ENCODE measurements at regions not wholly inside any gene's neighbourhood (a gene's known extent, or its start where the extent isn't known, plus 50 kb on each side); places are given as distances from the start of the nearest gene placed in this dataset.

DNA sequence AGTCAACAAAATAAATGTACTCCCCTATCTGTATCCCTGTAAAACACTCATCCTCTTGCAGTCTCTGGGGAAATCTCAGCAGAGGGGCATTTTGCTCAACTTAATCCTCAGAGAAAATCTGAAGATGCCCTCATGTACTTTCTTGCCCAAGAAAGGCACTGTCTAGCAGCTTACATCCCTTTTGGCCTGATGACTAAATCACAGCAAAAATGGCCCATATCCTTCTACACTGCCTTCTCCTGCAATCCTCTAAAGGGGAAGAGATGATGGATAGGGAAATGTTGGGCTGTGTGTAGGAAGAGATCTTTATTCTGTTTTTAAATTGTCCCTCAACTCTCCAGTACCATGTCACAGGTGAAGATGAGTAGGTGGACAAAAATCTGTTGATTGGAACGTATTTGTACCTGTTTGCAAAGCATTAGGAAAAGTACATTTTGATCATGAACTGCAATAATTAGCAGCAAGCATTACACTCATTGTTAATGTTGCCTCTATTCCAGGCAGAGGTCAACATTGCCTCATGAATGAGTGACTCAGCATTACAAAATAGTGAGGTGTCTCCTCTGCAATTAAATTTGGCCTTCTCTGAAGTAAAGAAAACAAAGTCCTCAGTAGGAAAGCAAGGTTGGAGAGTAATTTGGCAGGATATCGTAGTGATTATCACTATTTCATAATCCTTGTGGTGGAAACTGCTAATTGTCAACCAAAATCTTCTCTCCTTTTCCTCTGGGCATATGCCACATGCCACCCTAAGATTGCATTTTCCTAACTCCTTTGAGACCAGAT, 172.4 kb upstream of the CAND1 start:
- TF ChIP-seq, protein P1, sequence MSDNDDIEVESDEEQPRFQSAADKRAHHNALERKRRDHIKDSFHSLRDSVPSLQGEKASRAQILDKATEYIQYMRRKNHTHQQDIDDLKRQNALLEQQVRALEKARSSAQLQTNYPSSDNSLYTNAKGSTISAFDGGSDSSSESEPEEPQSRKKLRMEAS (IDR thresholded peaks at IDR 0.05; ENCODE audit: insufficient read depth, insufficient read length) = no peak
- TF ChIP-seq POLR2A (IDR thresholded peaks at IDR 0.05; ENCODE audit: low read depth, low read length) (no peak), FOS (IDR thresholded peaks at IDR 0.05; ENCODE audit: borderline replicate concordance, insufficient read depth, low read length) (no peak), JUN (IDR thresholded peaks at IDR 0.05; ENCODE audit: borderline replicate concordance, insufficient read depth, insufficient read length, low read depth) (no peak), EZH2 (IDR thresholded peaks at IDR 0.05; ENCODE audit: borderline replicate concordance, low read depth, low read length, severe bottlenecking) (no peak)
- TF ChIP-seq, protein P2, sequence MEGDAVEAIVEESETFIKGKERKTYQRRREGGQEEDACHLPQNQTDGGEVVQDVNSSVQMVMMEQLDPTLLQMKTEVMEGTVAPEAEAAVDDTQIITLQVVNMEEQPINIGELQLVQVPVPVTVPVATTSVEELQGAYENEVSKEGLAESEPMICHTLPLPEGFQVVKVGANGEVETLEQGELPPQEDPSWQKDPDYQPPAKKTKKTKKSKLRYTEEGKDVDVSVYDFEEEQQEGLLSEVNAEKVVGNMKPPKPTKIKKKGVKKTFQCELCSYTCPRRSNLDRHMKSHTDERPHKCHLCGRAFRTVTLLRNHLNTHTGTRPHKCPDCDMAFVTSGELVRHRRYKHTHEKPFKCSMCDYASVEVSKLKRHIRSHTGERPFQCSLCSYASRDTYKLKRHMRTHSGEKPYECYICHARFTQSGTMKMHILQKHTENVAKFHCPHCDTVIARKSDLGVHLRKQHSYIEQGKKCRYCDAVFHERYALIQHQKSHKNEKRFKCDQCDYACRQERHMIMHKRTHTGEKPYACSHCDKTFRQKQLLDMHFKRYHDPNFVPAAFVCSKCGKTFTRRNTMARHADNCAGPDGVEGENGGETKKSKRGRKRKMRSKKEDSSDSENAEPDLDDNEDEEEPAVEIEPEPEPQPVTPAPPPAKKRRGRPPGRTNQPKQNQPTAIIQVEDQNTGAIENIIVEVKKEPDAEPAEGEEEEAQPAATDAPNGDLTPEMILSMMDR (IDR thresholded peaks at IDR 0.05; ENCODE audit: extremely low read depth in 1 of 2, insufficient read depth in 1 of 2, low read depth in 1 of 2, low read length in 2 of 2) = no peak
- Histone ChIP-seq H3K27ac (ENCODE audit: insufficient read depth, low read depth, low read length) (no peak overlapping the region), H3K9ac (replicated peaks; ENCODE audit: extremely low read depth, insufficient read depth, low read length) (no peak overlapping the region), H2AFZ (ENCODE audit: low read depth, low read length) (no peak overlapping the region), H3K9me3 (replicated peaks; ENCODE audit: control insufficient read depth, insufficient read depth, low read length) (no peaks in the 10 kb centered on the region), H3K4me3 (replicated peaks in 1 of 3; ENCODE audit: insufficient read depth in 1 of 3, low read depth in 1 of 3, low read length in 3 of 3) (no peak overlapping the region), H3K27me3 (ENCODE audit: control insufficient read depth in 2 of 2, insufficient read depth in 2 of 2, low read length in 2 of 2) (no peaks in the 10 kb centered on the region), H3K4me2 (ENCODE audit: insufficient read depth, low read length) (no peak overlapping the region), H3K36me3 (ENCODE audit: control insufficient read depth in 2 of 2, extremely low read depth in 1 of 2, insufficient read depth in 2 of 2, low read length in 2 of 2) (no peaks in the 10 kb centered on the region), H3K4me1 (ENCODE audit: control insufficient read depth, extremely low read depth, insufficient read depth, low read length) (no peaks in the 10 kb centered on the region), H3K9me1 (replicated peaks; ENCODE audit: control insufficient read depth, extremely low read depth, insufficient read depth, low read length) (no peaks in the 10 kb centered on the region), H3K79me2 (ENCODE audit: control insufficient read depth, insufficient read depth, low read length) (no peaks in the 10 kb centered on the region), H4K20me1 (replicated peaks; ENCODE audit: control insufficient read depth, extremely low read depth, insufficient read depth, low read length) (no peaks in the 10 kb centered on the region)
- ChIA-PET POLR2A (no interaction called here), CTCF (no interaction called here)
- FAIRE-seq = no peak
- DNase-seq (ENCODE audit: low read depth, low spot score) = no peak
- intact Hi-C loops (cut with micrococcal nuclease) = no loop called here
- dilution Hi-C loops (cut with MboI; ENCODE audit: extremely low pct_ligation_motif_present, low sequenced_read_pairs) = no loop called here
- BruUV-seq (replicated peaks) = no TSS peak
